Glomerular endothelial cell (primary cell): ENCODE measurements at regions not wholly inside any gene's neighbourhood (a gene's known extent, or its start where the extent isn't known, plus 50 kb on each side); places are given as distances from the start of the nearest gene placed in this dataset.
"Not testable (repeated sequence)": the region's sequence is repeated elsewhere in the genome, so short reads cannot be mapped to it uniquely, and the experiment has no call there.

ENCODE experiments used
- DNase-seq: peaks from one replicate; pipeline ENCODE4 v3.0.0-alpha.2; 2011; ENCODE audit warnings: low read depth, low spot score; ENCODE audit errors: extremely low read depth

- DNase-seq: no peak
These were observed 128.6 kb upstream of the FGF3 start for GRCh38 chr11:69947793-69948255.

- no peak for DNase-seq
These were observed 129.3 kb upstream of the FGF3 start for GRCh38 chr11:69948256-69949141.

- no peak for DNase-seq
These were observed 128.8 kb upstream of the ANO1 start for GRCh38 chr11:69949327-69949726.

- DNase-seq: no peak
These were observed 128.0 kb upstream of the ANO1 start for GRCh38 chr11:69950120-69950519.

- DNase-seq: no peak
These were observed 127.5 kb upstream of the ANO1 start for GRCh38 chr11:69950621-69951020.

- DNase-seq: no peak
These were observed 126.3 kb upstream of the ANO1 start for GRCh38 chr11:69951821-69952220.

- DNase-seq: not testable (repeated sequence)
These were observed 125.7 kb upstream of the ANO1 start for GRCh38 chr11:69952229-69952975.

GRCh38 chr11:69953356-69953755 lies 124.8 kb upstream of the ANO1 start:
- DNase-seq: no peak

GRCh38 chr11:69954756-69955155 lies 123.4 kb upstream of the ANO1 start:
- DNase-seq: no peak

GRCh38 chr11:69956669-69957190 lies 121.4 kb upstream of the ANO1 start:
- DNase-seq: no peak

GRCh38 chr11:69957849-69958248 lies 120.3 kb upstream of the ANO1 start:
- DNase-seq: no peak

- no peak for DNase-seq
These were observed 119.8 kb upstream of the ANO1 start for GRCh38 chr11:69958308-69958707.

GRCh38 chr11:69959461-69959860 lies 118.7 kb upstream of the ANO1 start:
- DNase-seq: no peak

- no peak for DNase-seq
These were observed 116.4 kb upstream of the ANO1 start for GRCh38 chr11:69961738-69962137.

- no peak for DNase-seq
These were observed 116.0 kb upstream of the ANO1 start for GRCh38 chr11:69962152-69962551.

- no peak for DNase-seq
These were observed 114.4 kb upstream of the ANO1 start for GRCh38 chr11:69963533-69964246.

- DNase-seq: no peak
These were observed 113.9 kb upstream of the ANO1 start for GRCh38 chr11:69964247-69964643.

- no peak for DNase-seq
These were observed 112.1 kb upstream of the ANO1 start for GRCh38 chr11:69965821-69966582.

- DNase-seq: no peak
These were observed 111.6 kb upstream of the ANO1 start for GRCh38 chr11:69966583-69966835.

GRCh38 chr11:69966910-69967483 lies 111.1 kb upstream of the ANO1 start:
- no peak for DNase-seq
